WTC11 (cell line): ENCODE measurements at regions not wholly inside any gene's neighbourhood (a gene's known extent, or its start where the extent isn't known, plus 50 kb on each side); places are given as distances from the start of the nearest gene placed in this dataset.

ENCODE experiments used
- ATAC-seq: fragments of 200-7000 bp; cut with Tn5 transposase; 2 replicates; pipeline ENCODE4 v1.10.0; 2021; ENCODE audit warnings: mild to moderate bottlenecking, moderate library complexity
- CTCF ChIA-PET: fragments of 300-600 bp; sonication (Branson Sonifier 250); formaldehyde crosslinking; loops from one replicate; lab custom pipeline; 2021; ENCODE audit warnings: antibody characterized with exemption; lab: Charles Lee
- POLR2A ChIA-PET: fragments of 350-600 bp; sonication (Branson Sonifier 250); formaldehyde crosslinking; loops from one replicate; lab custom pipeline; 2021; ENCODE audit warnings: antibody characterized with exemption; lab: Charles Lee
- DNase-seq: peaks from one replicate; pipeline ENCODE4 v3.0.0; 2021; ENCODE audit warnings: low spot score
- H3K27ac Mint-ChIP-seq: 2 replicates; pipeline ENCODE4 v1.8.0; 2021; ENCODE audit warnings: mixed read lengths
- H3K27me3 Mint-ChIP-seq: 2 replicates; pipeline ENCODE4 v1.8.0; 2021; ENCODE audit warnings: low read depth, mild to moderate bottlenecking, moderate library complexity, mixed read lengths
- H3K36me3 Mint-ChIP-seq: 2 replicates; pipeline ENCODE4 v1.8.0; 2021; ENCODE audit warnings: mixed read lengths
- H3K4me1 Mint-ChIP-seq: 2 replicates; pipeline ENCODE4 v1.8.0; 2022; ENCODE audit warnings: mixed read lengths
- H3K4me3 Mint-ChIP-seq: 2 replicates; pipeline ENCODE4 v1.8.0; 2021; ENCODE audit warnings: mild to moderate bottlenecking, moderate library complexity, mixed read lengths
- H3K9me3 Mint-ChIP-seq: 2 replicates; pipeline ENCODE4 v1.8.0; 2021; ENCODE audit warnings: mixed read lengths
- ELF4 ChIP-seq: sonication (generic); formaldehyde crosslinking; IDR thresholded peaks from 2 replicates; pipeline ENCODE4 v1.8.1; 2022; ENCODE audit warnings: low read depth, mild to moderate bottlenecking, moderate library complexity, missing genetic modification reagents
- HMGA2 ChIP-seq: fragments of 250-450 bp; sonication (Bioruptor Pico); IDR thresholded peaks from 2 replicates; pipeline ENCODE4 v1.4.0; 2021; ENCODE audit warnings: mild to moderate bottlenecking, moderate library complexity
- MYBL2 ChIP-seq: sonication (generic); formaldehyde crosslinking; IDR thresholded peaks from 2 replicates; pipeline ENCODE4 v1.8.1; 2023; ENCODE audit warnings: mild to moderate bottlenecking, moderate library complexity, missing genetic modification reagents
- SP1 ChIP-seq: sonication (generic); formaldehyde crosslinking; conservative IDR thresholded peaks from 2 replicates; pipeline ENCODE4 v1.8.1; 2022; ENCODE audit warnings: missing genetic modification reagents
- TCF7 ChIP-seq: sonication (generic); formaldehyde crosslinking; IDR thresholded peaks from 2 replicates; pipeline ENCODE4 v1.8.0; 2022; ENCODE audit warnings: mild to moderate bottlenecking, low read depth, missing genetic modification reagents, moderate library complexity
- TEAD4 ChIP-seq: sonication (generic); formaldehyde crosslinking; IDR thresholded peaks from 2 replicates; pipeline ENCODE4 v1.8.0; 2022; ENCODE audit warnings: mild to moderate bottlenecking, missing genetic modification reagents
- TP53 ChIP-seq: sonication (generic); formaldehyde crosslinking; IDR thresholded peaks from 2 replicates; pipeline ENCODE4 v1.8.1; 2023; ENCODE audit warnings: mild to moderate bottlenecking, missing genetic modification reagents
- ZBTB21 ChIP-seq: sonication (generic); formaldehyde crosslinking; IDR thresholded peaks from 2 replicates; pipeline ENCODE4 v1.8.1; 2023; ENCODE audit warnings: mild to moderate bottlenecking, missing genetic modification reagents, borderline replicate concordance
- ZNF416 ChIP-seq: fragments of 250-450 bp; sonication (Bioruptor Pico); IDR thresholded peaks from 2 replicates; pipeline ENCODE4 v1.9.0; 2021; ENCODE audit warnings: mild to moderate bottlenecking, inconsistent platforms
- TF ChIP-seq, protein P1 (sequence below): sonication (generic); formaldehyde crosslinking; IDR thresholded peaks from 2 replicates; pipeline ENCODE4 v1.8.0; 2022; ENCODE audit warnings: missing genetic modification reagents
- TF ChIP-seq, protein P2 (sequence below): fragments of 200-600 bp; IDR thresholded peaks from 2 replicates; pipeline ENCODE4 v1.8.0; 2022; ENCODE audit warnings: antibody characterized with exemption
- TF ChIP-seq, protein P3 (sequence below): sonication (generic); formaldehyde crosslinking; IDR thresholded peaks from 2 replicates; pipeline ENCODE4 v1.8.0; 2022; ENCODE audit warnings: mild to moderate bottlenecking, missing genetic modification reagents
- TF ChIP-seq, protein P4 (sequence below): sonication (generic); formaldehyde crosslinking; IDR thresholded peaks from 2 replicates; pipeline ENCODE4 v1.8.1; 2023; ENCODE audit warnings: mild to moderate bottlenecking, missing genetic modification reagents, moderate library complexity

DNA sequence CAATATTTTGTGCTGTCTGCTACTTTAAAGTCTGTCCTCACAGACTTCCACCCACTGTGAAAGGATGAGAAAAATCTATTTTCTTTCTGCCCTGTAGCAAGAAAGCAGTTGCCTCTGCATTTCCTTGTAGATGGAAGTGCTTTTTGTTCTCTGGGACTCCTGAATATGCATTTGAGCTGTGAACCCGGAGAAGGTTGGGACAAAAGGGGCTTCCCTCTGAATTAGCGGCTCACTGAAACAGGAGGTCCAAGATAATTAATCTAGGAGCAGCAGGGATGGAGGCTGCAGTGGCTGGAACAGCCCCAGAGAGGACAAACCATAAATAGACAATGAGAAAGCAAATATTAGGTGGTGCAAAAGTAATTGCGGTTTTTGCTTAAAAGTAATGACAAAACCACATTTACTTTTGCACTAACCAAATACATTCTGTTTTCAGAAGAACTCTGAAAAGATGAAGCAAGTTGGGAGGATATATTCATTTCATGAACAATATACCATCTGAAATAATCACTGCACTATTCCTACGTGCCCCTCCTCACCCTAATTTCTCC is 143.4 kb upstream of the KBTBD8 start (continued):
- TF ChIP-seq, protein P1, sequence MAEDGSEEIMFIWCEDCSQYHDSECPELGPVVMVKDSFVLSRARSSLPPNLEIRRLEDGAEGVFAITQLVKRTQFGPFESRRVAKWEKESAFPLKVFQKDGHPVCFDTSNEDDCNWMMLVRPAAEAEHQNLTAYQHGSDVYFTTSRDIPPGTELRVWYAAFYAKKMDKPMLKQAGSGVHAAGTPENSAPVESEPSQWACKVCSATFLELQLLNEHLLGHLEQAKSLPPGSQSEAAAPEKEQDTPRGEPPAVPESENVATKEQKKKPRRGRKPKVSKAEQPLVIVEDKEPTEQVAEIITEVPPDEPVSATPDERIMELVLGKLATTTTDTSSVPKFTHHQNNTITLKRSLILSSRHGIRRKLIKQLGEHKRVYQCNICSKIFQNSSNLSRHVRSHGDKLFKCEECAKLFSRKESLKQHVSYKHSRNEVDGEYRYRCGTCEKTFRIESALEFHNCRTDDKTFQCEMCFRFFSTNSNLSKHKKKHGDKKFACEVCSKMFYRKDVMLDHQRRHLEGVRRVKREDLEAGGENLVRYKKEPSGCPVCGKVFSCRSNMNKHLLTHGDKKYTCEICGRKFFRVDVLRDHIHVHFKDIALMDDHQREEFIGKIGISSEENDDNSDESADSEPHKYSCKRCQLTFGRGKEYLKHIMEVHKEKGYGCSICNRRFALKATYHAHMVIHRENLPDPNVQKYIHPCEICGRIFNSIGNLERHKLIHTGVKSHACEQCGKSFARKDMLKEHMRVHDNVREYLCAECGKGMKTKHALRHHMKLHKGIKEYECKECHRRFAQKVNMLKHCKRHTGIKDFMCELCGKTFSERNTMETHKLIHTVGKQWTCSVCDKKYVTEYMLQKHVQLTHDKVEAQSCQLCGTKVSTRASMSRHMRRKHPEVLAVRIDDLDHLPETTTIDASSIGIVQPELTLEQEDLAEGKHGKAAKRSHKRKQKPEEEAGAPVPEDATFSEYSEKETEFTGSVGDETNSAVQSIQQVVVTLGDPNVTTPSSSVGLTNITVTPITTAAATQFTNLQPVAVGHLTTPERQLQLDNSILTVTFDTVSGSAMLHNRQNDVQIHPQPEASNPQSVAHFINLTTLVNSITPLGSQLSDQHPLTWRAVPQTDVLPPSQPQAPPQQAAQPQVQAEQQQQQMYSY (CRISPR knock-in tag), result no peak
- TF ChIP-seq TEAD4 (CRISPR knock-in tag), result no peak

DNA sequence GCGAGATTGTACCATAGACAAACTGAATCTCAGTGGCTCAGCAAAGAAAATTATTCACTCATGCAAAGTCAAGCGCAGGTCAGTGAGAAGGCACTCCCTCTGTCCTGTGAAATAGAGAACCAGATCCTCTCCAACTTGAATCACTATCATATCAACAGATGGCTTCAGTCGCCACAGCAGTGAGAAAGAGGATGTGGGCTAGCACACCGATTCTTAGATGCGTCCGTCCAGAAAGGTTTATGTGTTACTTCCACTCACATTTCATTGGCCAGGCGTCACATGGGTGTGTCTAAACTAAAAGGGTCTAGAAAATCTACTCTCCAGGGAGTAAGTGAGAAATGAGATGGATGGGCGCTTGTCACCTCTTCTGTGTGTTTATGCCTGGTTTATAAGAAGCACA is 141.6 kb upstream of the KBTBD8 start:
- H3K4me1 Mint-ChIP-seq, result peaks cover 35% of the 10 kb centered on the region
- DNase-seq, result no peak
- POLR2A ChIA-PET, result no interaction called here
- H3K36me3 Mint-ChIP-seq, result no peaks in the 10 kb centered on the region
- H3K9me3 Mint-ChIP-seq, result 0 out of 2 replicates have a peak, but pooled peaks cover 11% of the 10 kb centered on the region
- no peak overlapping the region for H3K4me3 Mint-ChIP-seq
- no peak overlapping the region for H3K27ac Mint-ChIP-seq
- H3K27me3 Mint-ChIP-seq, result no peaks in the 10 kb centered on the region
- CTCF ChIA-PET, result interaction anchor here (1.8 kb wide), 1 partner anchor 34 kb away, joined by 5 read pairs; no protein-coding TSS in a partner anchor
- no peak for TF ChIP-seq ELF4 (CRISPR knock-in tag)
- TF ChIP-seq TCF7, result no peak
- no peak for TF ChIP-seq HMGA2 (CRISPR knock-in tag)
- ATAC-seq, result no peak

DNA sequence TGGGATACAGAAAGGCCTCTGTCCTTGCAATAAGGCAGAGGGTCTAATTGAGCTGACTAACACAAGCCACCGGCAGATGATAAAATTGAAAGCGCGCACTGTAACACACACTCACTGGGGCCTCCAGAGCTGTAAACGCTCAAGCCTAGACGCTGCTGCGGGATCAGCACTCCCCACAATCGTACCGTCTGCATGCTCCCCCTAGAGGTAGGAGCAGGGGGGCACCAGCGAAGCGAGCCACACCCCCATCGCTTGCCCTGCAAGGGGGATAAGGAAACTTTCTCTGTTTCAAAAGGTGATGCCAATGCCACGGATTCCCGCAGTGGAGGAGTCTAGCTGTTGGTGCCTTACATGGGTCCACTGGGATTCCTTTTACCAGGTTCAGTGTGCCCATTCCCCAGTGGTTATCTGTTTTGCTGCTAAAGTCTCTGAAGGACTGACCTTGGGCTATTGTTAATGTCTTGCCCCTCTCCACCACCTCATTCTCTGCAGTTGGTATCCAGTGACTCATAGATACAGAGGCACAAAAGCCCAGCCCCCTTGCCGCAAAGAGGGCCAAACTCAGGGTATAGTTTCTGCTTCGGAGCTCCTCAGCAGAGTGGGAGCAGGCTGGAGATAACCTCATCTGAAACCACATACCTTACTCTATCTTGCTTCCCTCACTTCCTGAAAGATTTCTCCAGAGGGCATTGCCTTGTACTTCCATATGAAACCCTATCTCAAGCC is 139.3 kb upstream of the KBTBD8 start:
- no peak overlapping the region; the same call in 1 of the 2 replicates for H3K4me3 Mint-ChIP-seq
- H3K36me3 Mint-ChIP-seq, result no peaks in the 10 kb centered on the region
- ATAC-seq (peak; percentile 99), DNase-seq (peak; percentile 83)
- no peak overlapping the region for H3K27ac Mint-ChIP-seq
- POLR2A ChIA-PET, result no interaction called here
- H3K9me3 Mint-ChIP-seq, result no peaks in the 10 kb centered on the region
- peaks cover 30% of the 10 kb centered on the region for H3K4me1 Mint-ChIP-seq
- H3K27me3 Mint-ChIP-seq, result no peaks in the 10 kb centered on the region; the same call in 1 of the 2 replicates
- CTCF ChIA-PET, result interaction anchor here (0.6 to 2.8 kb wide), 19 partner anchors 9 to 559 kb away, joined by 3 to 24 read pairs (median 4); partner anchors contain the start of gene KBTBD8
- TF ChIP-seq TP53 (CRISPR knock-in tag), result no peak
- TF ChIP-seq, protein P2, sequence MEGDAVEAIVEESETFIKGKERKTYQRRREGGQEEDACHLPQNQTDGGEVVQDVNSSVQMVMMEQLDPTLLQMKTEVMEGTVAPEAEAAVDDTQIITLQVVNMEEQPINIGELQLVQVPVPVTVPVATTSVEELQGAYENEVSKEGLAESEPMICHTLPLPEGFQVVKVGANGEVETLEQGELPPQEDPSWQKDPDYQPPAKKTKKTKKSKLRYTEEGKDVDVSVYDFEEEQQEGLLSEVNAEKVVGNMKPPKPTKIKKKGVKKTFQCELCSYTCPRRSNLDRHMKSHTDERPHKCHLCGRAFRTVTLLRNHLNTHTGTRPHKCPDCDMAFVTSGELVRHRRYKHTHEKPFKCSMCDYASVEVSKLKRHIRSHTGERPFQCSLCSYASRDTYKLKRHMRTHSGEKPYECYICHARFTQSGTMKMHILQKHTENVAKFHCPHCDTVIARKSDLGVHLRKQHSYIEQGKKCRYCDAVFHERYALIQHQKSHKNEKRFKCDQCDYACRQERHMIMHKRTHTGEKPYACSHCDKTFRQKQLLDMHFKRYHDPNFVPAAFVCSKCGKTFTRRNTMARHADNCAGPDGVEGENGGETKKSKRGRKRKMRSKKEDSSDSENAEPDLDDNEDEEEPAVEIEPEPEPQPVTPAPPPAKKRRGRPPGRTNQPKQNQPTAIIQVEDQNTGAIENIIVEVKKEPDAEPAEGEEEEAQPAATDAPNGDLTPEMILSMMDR, result peak; percentile 49
- peak; percentile 58; the same call in 1 of the 2 replicates for TF ChIP-seq SP1 (CRISPR knock-in tag)
- TF ChIP-seq ZBTB21 (CRISPR knock-in tag), result 0 out of 2 replicates have a peak, but pooled peaks have one; percentile 66
- no peak for TF ChIP-seq MYBL2 (CRISPR knock-in tag)

DNA sequence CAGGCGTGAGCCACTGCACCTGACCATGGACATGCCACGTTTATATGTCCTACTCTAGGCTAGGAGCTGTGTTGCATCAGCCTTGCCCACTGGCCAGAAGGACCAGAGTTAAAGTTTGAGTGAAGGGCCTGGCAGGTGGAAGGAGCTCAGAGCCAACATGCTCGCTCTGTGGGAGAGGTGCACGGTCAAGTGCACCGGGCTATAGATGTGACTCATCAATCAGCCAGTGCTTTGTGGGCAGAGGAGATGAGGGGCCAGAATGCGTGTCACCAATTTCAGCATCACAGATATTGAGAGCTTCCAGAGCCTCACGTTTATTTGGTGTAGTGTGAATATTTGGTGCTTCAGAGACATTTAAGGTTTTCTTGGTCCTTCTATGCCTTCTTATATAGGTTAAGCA is 137.3 kb upstream of the KBTBD8 start:
- H3K27me3 Mint-ChIP-seq, result no peaks in the 10 kb centered on the region; the same call in 1 of the 2 replicates
- H3K9me3 Mint-ChIP-seq, result no peaks in the 10 kb centered on the region
- CTCF ChIA-PET, result interaction anchor here (2.8 kb wide), 1 partner anchor 38 kb away, joined by 24 read pairs; no protein-coding TSS in a partner anchor
- no peak for TF ChIP-seq ZNF416 (CRISPR knock-in tag)
- TF ChIP-seq, protein P3, sequence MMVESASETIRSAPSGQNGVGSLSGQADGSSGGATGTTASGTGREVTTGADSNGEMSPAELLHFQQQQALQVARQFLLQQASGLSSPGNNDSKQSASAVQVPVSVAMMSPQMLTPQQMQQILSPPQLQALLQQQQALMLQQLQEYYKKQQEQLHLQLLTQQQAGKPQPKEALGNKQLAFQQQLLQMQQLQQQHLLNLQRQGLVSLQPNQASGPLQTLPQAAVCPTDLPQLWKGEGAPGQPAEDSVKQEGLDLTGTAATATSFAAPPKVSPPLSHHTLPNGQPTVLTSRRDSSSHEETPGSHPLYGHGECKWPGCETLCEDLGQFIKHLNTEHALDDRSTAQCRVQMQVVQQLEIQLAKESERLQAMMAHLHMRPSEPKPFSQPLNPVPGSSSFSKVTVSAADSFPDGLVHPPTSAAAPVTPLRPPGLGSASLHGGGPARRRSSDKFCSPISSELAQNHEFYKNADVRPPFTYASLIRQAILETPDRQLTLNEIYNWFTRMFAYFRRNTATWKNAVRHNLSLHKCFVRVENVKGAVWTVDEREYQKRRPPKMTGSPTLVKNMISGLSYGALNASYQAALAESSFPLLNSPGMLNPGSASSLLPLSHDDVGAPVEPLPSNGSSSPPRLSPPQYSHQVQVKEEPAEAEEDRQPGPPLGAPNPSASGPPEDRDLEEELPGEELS (CRISPR knock-in tag), result no peak
- TF ChIP-seq, protein P4, sequence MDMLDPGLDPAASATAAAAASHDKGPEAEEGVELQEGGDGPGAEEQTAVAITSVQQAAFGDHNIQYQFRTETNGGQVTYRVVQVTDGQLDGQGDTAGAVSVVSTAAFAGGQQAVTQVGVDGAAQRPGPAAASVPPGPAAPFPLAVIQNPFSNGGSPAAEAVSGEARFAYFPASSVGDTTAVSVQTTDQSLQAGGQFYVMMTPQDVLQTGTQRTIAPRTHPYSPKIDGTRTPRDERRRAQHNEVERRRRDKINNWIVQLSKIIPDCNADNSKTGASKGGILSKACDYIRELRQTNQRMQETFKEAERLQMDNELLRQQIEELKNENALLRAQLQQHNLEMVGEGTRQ, result no peak
- TF ChIP-seq, all 79 proteins: peak for 0
- Mint-ChIP-seq H3K4me3 (no peak overlapping the region), H3K36me3 (no peaks in the 10 kb centered on the region), H3K4me1 (peaks cover 14% of the 10 kb centered on the region), H3K27ac (no peak overlapping the region)
- ATAC-seq (no peak), DNase-seq (no peak)
- POLR2A ChIA-PET, result no interaction called here
